SU-DHL-6 (cell line): ENCODE measurements at regions not wholly inside any gene's neighbourhood (a gene's known extent, or its start where the extent isn't known, plus 50 kb on each side); places are given as distances from the start of the nearest gene placed in this dataset.

ENCODE experiments used
- H2AFZ ChIP-seq: fragments of 200-600 bp; sonication (generic); 2 replicates; pipeline ENCODE4 v1.6.1; 2014; ENCODE audit warnings: low read depth, mild to moderate bottlenecking, moderate library complexity, mixed read lengths, antibody characterized with exemption, low read length; ENCODE audit not compliant: severe bottlenecking
- H3F3A ChIP-seq: fragments of 200-600 bp; shearing (Covaris generic); 2 replicates; pipeline ENCODE4 v1.6.0; 2016; ENCODE audit warnings: antibody characterized with exemption, mild to moderate bottlenecking; ENCODE audit not compliant: insufficient read depth
- H3K27ac ChIP-seq: fragments of 200-600 bp; sonication (generic); 2 replicates; pipeline ENCODE4 v1.5.1; 2016; ENCODE audit warnings: low read depth, mild to moderate bottlenecking, low read length, moderate library complexity, mixed read lengths
- H3K27me3 ChIP-seq: fragments of 200-600 bp; sonication (generic), shearing (Covaris generic); 2 replicates; pipeline ENCODE4 v1.6.0; 2014; ENCODE audit warnings: mild to moderate bottlenecking, low read length
- H3K36me3 ChIP-seq: fragments of 200-600 bp; sonication (generic); 2 replicates; pipeline ENCODE4 v1.6.1; 2014; ENCODE audit warnings: mild to moderate bottlenecking, low read length, mixed read lengths
- H3K4me2 ChIP-seq: fragments of 300-600, 200-600 bp; shearing (Covaris generic), sonication (generic); 2 replicates; pipeline ENCODE4 v1.6.0; 2014; ENCODE audit warnings: low read length, low read depth, mild to moderate bottlenecking; ENCODE audit not compliant: poor library complexity, severe bottlenecking
- H3K4me3 ChIP-seq: fragments of 200-600 bp; sonication (generic); 2 replicates; pipeline ENCODE4 v1.5.1; 2014; ENCODE audit warnings: antibody characterized with exemption, low read length, mild to moderate bottlenecking, mixed read lengths; ENCODE audit not compliant: insufficient read depth, poor library complexity, severe bottlenecking
- H3K79me2 ChIP-seq: fragments of 200-600 bp; sonication (generic); 2 replicates; pipeline ENCODE4 v1.6.1; 2014; ENCODE audit warnings: mild to moderate bottlenecking, low read length, moderate library complexity; ENCODE audit not compliant: insufficient read depth
- H3K9ac ChIP-seq: fragments of 200-600 bp; sonication (generic); 2 replicates; pipeline ENCODE4 v1.7.0; 2014; ENCODE audit warnings: mild to moderate bottlenecking, low read length
- H3K9me2 ChIP-seq: fragments of 200-600 bp; sonication (generic); replicated peaks from 2 replicates; pipeline ENCODE4 v1.6.1; 2014; ENCODE audit warnings: low read length; ENCODE audit not compliant: insufficient read depth
- H3K9me3 ChIP-seq: fragments of 200-600 bp; sonication (generic); 2 replicates; pipeline ENCODE4 v1.6.1; 2014; ENCODE audit warnings: low read length, mixed read lengths; ENCODE audit not compliant: insufficient read depth
- H4K20me1 ChIP-seq: fragments of 200-600 bp; sonication (generic); 2 replicates; pipeline ENCODE4 v1.6.1; 2014; ENCODE audit warnings: low read depth, mild to moderate bottlenecking, antibody characterized with exemption, low read length, moderate library complexity, mixed read lengths
- EZH2phosphoT487 ChIP-seq: fragments of 200-600 bp; sonication (generic), shearing (Covaris generic); conservative IDR thresholded peaks from 2 replicates; pipeline ENCODE4 v1.6.1; 2018; ENCODE audit warnings: mild to moderate bottlenecking, antibody characterized with exemption, low read length, moderate library complexity, mixed read lengths
- TF ChIP-seq, protein P1 (sequence below): fragments of 200-600 bp; sonication (generic); IDR thresholded peaks from one replicate; pipeline ENCODE4 v1.5.1; 2017; ENCODE audit warnings: antibody characterized with exemption, mild to moderate bottlenecking, low read length, moderate library complexity; ENCODE audit not compliant: insufficient read depth, poor library complexity, severe bottlenecking

DNA sequence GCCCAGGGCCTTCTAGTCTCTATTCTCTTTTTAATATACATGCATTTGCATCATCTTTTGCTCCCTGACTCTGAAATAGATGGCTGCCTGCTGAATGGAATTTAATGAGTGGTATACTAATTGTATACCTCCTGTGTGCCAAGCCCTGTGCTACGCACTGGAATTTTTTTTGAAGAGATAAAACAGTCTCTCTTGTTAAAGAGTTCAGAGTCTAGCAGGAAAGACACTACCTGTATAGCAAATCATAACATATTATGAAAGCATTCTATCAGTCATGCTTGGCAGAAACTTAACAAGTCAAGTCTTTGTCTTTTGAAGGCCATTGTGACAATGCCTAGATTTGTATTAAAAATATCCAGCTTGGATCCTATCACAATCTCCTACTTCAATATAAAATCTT lies 63.7 kb upstream of the SESN3 start:
- H2AFZ ChIP-seq = no peak overlapping the region
- H3K9me2 ChIP-seq = no peaks in the 10 kb centered on the region
- H3K4me2 ChIP-seq = no peak overlapping the region
- no peaks in the 10 kb centered on the region for H3K9me3 ChIP-seq
- H3K36me3 ChIP-seq = no peaks in the 10 kb centered on the region
- no peak overlapping the region for H3K9ac ChIP-seq
- H3K4me3 ChIP-seq = no peak overlapping the region
- no peak overlapping the region for H3K27ac ChIP-seq
- no peaks in the 10 kb centered on the region for H3F3A ChIP-seq
- no peaks in the 10 kb centered on the region for H3K79me2 ChIP-seq
- TF ChIP-seq, protein P1, sequence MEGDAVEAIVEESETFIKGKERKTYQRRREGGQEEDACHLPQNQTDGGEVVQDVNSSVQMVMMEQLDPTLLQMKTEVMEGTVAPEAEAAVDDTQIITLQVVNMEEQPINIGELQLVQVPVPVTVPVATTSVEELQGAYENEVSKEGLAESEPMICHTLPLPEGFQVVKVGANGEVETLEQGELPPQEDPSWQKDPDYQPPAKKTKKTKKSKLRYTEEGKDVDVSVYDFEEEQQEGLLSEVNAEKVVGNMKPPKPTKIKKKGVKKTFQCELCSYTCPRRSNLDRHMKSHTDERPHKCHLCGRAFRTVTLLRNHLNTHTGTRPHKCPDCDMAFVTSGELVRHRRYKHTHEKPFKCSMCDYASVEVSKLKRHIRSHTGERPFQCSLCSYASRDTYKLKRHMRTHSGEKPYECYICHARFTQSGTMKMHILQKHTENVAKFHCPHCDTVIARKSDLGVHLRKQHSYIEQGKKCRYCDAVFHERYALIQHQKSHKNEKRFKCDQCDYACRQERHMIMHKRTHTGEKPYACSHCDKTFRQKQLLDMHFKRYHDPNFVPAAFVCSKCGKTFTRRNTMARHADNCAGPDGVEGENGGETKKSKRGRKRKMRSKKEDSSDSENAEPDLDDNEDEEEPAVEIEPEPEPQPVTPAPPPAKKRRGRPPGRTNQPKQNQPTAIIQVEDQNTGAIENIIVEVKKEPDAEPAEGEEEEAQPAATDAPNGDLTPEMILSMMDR = no peak
- no peak for TF ChIP-seq EZH2phosphoT487
- H3K27me3 ChIP-seq = no peaks in the 10 kb centered on the region
- H4K20me1 ChIP-seq = no peaks in the 10 kb centered on the region

DNA sequence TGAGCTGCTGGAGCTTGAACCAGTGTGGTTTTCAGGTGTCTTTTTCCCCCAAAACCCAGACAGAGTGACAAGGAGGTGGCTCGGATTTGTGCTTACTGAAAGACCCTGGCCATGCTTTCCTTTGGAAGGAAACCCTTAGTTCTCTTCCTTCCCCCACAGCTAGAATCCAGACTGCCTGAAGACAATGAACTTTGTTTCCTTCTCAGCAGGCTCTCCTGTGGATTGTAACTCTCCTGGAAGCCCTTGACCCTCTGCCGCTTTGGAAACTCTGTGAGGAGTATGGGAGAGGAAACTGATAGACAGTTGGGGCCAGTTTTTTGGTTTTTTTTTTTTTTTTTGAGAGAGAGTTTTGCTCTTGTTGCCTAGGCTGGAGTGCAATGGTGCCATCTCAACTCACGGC lies 62.1 kb upstream of the SESN3 start:
- Histone ChIP-seq H3K4me3 (no peak overlapping the region), H2AFZ (no peak overlapping the region), H3K4me2 (no peak overlapping the region), H3F3A (no peaks in the 10 kb centered on the region), H3K36me3 (no peaks in the 10 kb centered on the region), H4K20me1 (no peaks in the 10 kb centered on the region), H3K9me2 (no peaks in the 10 kb centered on the region), H3K9ac (no peak overlapping the region), H3K9me3 (no peaks in the 10 kb centered on the region), H3K79me2 (no peaks in the 10 kb centered on the region), H3K27ac (no peak overlapping the region), H3K27me3 (no peaks in the 10 kb centered on the region)
- no peak for TF ChIP-seq EZH2phosphoT487
- TF ChIP-seq, protein P1 = no peak

- H3K4me3 ChIP-seq = no peak overlapping the region
- H3K4me2 ChIP-seq = no peak overlapping the region
- no peaks in the 10 kb centered on the region for H4K20me1 ChIP-seq
- no peaks in the 10 kb centered on the region for H3K36me3 ChIP-seq
- no peak overlapping the region for H2AFZ ChIP-seq
- no peaks in the 10 kb centered on the region for H3K79me2 ChIP-seq
- H3F3A ChIP-seq = no peaks in the 10 kb centered on the region
- no peak overlapping the region for H3K27ac ChIP-seq
- H3K27me3 ChIP-seq = no peaks in the 10 kb centered on the region
- H3K9me2 ChIP-seq = no peaks in the 10 kb centered on the region
- TF ChIP-seq, protein P1 = no peak
- no peak for TF ChIP-seq EZH2phosphoT487
- H3K9me3 ChIP-seq = no peaks in the 10 kb centered on the region
- no peak overlapping the region for H3K9ac ChIP-seq
These were observed 60.9 kb upstream of the SESN3 start for GRCh38 chr11:95291946-95292345.
